ENCODE measurements at regions not wholly inside any gene's neighbourhood (a gene's known extent, or its start where the extent isn't known, plus 50 kb on each side); places are given as distances from the start of the nearest gene placed in this dataset.
"Not testable (repeated sequence)": the region's sequence is repeated elsewhere in the genome, so short reads cannot be mapped to it uniquely, and the experiment has no call there.

DNA sequence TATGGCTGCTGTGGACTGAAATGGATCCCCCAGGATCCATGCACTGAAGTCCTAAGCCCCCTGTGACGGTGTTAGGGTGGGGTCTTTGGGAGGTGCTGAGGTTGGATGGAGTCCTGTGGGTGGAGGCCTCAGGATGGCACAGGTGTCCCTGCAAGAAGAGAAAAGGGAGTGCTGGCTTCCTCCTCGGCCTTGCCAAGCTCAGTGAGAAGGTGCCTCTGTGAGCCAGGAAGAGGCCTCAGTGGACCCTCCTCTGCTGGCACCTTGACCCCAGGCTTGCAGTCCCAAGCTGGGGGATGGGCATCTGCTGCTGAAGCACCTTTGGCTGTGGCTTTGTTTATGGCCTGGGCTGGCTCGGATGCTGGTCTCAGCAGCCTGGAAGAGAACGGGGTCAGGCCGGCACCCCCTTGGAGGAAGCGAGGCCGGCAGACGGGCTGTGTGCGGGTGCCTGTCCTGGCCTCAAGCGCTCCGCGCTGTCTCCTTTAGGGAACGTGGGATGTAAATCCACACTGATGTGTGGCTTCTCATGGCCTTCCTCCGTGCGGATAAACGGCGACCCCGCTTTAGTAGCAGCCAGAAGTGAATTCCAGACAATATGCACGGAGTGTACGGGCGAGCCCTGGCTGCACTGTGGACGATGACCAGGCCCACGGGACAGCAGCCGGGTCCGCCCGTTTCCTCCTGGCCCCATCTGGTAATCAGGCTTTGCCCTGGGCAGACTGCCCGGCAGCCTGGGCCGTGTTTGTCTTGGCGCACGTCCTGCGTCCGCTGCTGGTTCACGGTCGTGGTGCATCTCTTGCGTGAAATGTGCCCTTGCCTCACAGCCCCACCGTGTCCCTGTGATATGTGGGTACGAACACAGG lies 182.6 kb downstream of the ERMARD start:
- no peak for FAIRE-seq
- no peak for DNase-seq (ENCODE audit: extremely low spot score, insufficient read length, low read depth)

DNA sequence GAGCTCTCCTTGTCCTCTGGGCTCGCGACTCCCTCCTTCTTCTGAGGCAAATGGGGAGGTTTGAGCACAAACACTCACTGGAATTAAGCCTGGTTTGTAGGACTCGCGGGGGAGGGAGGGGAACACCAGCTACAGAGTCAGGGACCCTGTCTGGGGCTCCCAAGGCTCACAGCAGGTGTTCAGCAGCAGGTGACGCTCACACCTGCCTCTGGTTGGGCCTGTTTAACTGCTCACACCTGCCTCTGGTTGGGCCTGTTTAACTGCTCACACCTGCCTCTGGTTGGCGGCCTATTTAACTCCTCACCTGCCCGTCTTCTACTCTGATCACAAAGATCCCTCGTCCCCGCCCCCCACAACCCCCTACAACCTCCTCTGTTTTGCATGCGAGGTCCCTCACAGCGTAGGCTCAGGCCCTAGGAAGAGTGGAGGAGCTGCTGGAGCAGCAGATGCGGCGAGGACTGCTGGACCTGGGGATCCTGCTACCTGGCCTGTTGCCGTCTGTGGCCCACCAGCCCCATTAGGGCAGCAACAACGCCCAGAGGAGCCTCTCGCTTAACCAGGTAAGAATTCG lies 181.9 kb downstream of the ERMARD start:
- no peak for DNase-seq (ENCODE audit: extremely low spot score, insufficient read length, low read depth)
- no peak for FAIRE-seq

DNA sequence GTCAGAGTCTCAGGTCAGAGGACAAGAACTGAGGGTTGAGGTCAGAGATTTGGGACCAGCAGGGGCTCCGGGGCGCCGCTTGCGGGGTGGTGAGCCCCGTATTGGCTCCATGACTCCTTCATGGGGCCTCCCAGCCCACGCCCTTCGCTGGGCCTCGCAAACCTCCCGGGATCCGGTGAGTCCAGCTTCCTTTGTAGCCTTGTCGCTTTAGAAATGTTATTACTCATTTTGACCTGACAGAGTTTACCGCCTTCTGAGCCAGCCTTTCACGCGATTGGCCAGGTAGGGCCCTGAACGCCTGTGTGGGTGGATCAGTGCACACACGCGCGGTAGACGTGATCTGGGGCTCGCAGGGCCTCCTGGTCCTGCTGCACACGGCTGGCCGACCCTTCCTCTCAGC lies 181.1 kb downstream of the ERMARD start:
- FAIRE-seq (no peak), DNase-seq (ENCODE audit: extremely low spot score, insufficient read length, low read depth) (no peak)

DNA sequence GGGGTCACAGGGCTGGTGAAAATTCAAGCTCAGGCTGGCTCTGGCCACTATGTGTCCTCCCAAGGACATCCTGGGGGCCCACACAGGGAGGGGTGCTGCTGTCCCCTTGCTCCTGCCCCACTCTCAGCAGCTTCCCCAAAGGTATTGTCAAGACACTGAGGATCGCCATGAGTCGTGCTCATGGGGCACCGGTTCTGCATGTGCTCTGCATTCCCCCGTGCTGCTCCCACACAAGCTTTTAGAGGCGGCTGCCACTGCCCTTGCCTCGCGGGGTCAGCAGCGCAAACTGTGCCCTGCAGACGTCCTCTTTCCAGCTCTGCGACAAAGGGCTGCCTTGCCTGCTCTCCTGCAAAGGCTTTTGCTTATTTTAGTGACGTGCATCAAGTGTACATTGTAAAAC lies 179.8 kb downstream of the ERMARD start:
- no peak for FAIRE-seq
- DNase-seq (ENCODE audit: extremely low spot score, insufficient read length, low read depth): no peak

DNA sequence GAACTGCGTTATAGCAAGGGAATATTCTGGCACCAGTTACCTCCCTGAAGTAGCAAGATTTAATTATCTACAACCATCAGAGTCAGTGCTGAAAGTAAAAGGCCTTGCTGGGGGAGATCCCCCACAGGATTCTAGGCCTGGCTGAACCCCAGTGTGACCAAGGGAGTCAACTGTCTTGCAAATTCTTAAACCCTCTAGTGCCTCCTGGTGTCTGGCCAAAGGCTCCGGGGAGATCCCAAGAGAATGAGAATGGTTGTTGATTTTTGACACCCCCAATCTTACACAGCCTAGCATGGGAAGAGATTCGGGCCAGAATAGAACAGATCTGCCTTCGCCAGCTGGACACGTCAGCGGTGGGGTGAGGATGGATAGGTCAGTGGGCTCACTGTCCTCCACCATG lies 179.4 kb downstream of the ERMARD start:
- DNase-seq (ENCODE audit: extremely low spot score, insufficient read length, low read depth) (no peak), FAIRE-seq (no peak)

DNA sequence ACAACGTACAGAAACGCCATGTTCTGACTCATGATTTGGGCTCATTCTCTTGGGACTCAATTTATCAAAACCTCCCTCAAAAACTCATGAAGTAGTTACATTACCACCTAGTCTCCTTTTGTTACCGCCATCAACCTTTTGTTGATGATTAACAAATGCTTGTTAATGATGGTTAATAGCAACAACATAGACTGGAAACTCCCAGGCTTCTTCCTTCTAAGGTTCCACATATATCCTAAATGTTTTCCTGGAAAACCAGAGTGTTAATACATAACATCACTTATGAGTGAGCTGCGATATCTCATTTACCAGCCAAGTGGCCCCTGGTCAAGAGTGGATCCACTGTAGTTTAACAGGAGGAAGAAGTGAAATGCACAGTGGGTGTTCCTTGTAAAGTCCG lies 176.3 kb downstream of the ERMARD start:
- FAIRE-seq: no peak
- no peak for DNase-seq (ENCODE audit: extremely low spot score, insufficient read length, low read depth)

DNA sequence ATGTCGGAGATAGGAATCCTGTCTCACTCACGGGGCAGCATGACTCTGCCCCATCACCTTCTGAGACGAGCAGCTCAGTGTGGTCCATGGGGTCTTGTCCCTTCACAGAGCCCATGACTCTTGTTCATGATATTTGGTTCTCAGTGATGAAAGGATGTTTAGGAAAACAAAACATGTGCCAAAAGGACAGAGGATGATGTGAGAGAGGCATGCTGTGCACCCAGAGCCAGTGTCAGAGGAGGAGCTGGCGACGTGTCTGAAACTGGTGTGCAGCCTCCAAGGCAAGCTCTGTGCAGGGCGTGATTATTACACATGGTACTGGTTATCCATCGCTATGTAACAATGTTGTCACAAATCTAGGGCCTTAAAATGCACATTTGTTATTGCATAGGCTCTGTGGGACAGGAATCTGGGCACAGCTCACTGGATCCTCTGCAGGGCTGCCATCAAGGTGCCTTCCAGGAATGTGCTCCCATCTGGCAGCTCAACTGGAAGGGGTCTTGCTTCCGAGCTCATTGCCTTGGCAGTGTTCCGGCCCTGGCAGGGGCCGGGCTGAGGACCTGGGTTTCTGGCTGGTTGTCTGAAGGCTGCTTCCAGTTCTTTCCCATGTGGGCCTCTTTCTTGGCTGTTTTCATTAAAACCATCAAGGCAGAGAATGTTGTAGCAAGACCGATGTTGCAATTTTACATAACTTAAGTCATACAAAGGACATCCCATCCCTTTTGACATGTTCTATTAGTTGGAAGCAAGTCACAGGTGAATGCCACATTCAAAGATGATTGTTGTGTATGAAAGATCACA lies 175.4 kb downstream of the ERMARD start:
- FAIRE-seq: no peak

DNA sequence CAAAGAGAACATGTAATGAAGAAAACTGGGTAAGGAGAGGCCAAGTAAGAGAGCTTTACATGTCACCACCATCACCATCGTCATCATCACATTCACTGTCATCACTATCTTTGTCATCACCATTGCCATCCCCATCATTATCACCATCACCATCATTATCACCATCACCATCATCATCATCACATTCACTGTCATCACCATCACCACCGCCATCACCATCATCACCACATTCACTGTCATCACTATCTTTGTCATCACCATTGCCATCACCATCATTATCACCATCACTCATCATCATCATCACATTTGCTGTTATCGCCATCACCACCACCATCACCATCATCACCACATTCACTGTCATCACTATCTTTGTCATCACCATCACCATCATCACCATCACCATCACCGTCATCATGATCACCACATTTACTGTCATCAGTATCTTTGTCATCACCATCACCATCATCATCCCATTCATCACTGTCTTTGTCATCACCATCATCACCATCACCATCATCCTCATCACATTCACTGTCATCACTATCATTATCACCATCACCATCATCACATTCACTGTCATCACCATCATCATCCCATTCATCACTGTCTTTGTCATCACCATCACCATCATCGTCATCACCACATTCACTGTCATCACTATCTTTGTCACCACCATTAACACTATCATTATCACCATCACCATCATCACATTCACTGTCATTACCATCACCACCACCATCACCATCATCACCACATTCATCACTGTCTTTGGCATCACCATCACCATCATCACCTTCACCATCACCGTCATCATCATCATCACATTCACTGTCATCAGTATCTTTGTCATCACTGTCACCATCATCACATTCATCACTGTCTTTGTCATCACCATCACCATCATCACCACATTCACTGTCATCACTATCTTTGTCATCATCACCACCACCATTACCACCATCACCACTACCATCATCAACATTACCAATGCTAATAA lies 172.3 kb downstream of the ERMARD start:
- DNase-seq (ENCODE audit: extremely low spot score, insufficient read length, low read depth): no peak
- FAIRE-seq: no peak

More for the DNA sequence above, 175.4 kb downstream of the ERMARD start:
- no peak for DNase-seq (ENCODE audit: extremely low spot score, insufficient read length, low read depth)

DNA sequence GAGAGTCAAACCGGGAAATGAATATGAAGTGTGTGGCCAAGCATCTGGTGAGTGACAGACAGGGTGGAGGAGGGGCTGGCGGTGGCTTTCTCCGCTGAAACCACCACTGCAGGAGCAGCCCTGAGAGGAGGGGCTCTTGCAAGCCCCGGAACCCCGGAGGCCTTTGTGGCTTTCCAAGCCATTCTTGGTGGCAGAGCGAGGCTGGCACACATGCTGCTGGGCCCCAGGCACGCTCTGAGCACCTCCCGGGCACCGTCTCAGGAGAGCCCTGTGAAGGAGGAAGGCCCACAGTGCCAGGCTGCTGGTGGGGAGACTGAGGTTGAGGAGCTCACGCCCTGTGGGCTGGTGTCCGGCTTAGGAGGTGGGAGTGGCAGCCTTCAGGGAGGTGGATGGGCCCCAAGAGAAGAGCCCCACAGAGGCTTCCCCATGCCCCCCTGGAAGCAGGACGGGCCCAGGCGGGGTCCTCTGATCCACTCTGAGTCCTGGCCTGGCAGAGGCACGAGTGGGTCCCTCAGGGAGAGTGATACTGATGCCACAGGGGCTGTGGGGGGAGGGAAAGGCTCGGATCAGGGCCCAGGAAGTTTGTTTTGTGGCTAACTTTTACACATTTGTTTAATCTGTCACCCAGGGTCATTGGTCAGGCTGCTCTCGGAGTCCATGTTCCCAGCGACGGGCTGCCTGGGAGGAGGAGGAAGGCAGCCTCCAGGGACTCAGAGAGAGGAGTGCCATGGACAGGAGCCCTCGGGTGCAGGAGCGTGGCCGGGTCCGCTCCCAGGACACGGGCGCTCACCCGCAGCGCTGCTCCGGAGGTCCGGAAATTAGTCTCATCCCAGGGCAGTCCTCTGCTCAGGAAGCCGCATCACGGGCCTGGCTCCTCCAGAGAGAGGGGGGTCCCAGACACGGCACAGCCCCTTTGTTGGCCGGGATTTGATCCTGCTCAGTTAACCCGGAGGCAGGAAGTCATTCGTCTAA lies 170.7 kb downstream of the ERMARD start:
- no peak for DNase-seq (ENCODE audit: extremely low spot score, insufficient read length, low read depth)
- FAIRE-seq: no peak

DNA sequence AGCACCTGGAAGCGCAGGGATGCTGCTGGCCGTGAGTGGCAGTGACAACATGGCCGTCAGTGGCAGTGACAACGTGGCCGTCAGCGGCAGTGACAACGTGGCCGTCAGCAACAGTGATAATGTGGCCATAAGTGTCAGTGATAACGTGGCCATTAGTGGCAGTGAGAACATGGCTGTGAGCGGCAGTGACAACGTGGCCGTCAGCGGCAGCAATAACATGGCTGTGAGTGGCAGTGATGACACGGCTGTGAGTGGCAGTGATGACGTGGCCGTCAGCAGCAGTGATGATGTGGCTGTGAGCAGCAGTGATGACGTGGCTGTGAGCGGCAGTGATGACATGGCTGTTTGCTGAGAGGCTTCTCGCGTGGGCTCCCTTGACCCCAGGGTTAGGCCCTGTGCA lies 169.8 kb downstream of the ERMARD start:
- no peak for DNase-seq (ENCODE audit: extremely low spot score, insufficient read length, low read depth)
- FAIRE-seq: no peak

DNA sequence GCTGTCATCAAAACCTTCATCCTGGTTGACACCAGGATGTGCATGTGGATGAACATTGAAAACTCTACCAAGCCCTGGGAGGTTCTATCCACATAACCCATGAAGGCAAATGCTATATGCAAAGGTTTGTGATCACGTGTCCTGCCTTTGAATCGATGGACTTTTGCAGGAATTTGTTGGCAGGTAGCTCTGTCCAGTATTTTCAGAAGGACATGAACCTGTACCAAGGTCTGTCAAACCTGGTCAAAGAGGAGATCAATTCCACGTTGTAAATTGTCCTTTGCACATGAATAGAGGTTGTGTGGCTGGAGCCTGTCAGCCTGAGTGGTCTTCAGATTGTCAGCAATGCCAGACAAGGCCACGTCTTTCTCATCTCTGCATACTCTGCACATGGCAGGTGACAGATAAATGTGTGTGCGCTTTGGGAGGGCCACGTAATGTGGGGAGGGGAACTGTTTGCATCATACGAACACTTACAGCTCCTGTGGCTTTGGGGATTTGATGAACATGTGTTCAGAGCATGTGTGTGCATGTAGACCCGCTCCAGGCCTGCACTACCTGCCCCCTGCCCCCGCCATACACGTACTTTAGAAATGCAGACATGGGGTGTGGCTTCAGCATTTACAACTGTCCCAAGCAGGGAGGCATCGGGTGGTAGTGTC lies 169.1 kb downstream of the ERMARD start:
- no peak for DNase-seq (ENCODE audit: extremely low spot score, insufficient read length, low read depth)
- FAIRE-seq: no peak

DNA sequence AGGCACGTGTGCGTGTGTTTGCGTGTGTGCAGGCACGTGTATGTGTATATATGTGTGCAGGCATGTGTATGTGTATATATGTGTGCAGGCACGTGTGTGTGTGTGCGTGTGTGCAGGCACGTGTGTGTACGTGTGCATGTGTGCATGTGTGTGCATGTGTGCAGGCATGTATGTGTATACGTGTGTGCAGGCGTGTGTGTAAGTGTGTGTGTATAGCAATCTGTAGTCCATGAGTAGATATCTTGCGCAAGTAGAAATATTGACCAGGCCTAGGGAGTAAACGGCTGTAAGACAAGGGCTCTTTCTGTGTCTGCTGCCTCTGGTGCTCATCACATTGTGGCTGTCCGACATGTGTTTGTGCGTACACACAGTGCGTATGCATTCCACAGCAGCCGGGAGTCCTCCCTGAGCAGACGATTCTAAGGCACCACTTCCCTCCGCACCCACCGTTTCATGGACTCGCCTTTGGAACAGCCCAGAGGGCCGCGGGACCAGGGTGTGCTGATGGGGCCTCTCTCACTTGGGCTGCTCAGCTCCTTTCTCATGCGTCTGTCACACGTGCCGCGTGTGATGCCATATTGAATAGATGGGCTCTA lies 167.6 kb downstream of the ERMARD start:
- no peak for FAIRE-seq

DNA sequence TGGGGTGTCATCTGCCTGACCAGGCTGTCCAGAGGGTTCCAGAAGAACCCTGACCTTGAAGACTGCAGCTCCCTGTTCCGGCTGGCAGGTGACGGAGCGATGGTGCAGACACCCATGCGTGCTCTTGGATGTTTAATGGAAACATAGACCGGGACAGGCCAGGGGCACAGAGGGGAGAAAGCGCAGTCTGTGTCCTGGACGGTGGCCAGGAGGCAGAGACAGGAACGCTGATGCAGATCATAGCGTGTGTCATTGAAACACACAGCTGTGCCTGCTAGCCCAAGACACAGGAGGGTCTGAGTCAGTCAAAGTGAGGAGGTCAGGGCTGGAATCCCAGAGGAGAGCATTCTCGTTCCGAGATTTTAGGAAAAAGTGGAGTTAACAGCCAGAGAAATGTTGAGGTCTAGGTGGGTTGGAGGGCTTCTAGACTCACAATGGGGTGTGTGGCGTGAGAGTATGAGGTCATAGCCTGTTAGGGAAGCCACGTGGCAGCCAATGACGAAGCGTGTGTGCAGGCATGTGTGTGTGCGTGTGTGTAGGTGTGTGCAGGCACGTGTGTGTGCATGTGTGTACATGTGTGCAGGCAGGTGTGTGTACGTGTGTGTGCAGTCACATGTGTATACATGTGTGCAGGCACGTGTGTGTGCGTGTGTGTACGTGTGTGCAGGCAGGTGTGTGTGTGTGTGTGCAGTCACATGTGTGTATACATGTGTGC lies 167.0 kb downstream of the ERMARD start:
- FAIRE-seq: no peak

More for the DNA sequence above, 167.6 kb downstream of the ERMARD start:
- DNase-seq (ENCODE audit: extremely low spot score, insufficient read length, low read depth): no peak

DNA sequence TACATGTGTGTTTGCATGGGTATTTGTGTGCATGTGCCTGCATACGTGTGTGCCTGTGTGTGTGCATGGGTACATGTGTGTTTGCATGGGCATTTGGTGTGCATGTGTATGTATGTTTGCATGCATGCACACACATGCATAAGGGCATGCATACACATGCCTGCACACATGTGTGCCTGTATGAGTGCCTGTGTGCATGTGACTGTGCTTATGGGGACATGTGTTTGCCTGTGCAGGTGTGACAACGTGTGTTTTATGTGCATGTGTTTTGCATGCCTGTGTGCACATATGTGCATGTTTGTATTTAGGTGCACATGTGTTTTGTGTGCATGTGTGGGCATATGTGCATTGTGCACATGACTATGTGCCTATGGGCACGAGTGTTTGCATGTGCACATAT lies 165.7 kb downstream of the ERMARD start:
- FAIRE-seq (no peak), DNase-seq (ENCODE audit: extremely low spot score, insufficient read length, low read depth) (no peak)

More for the DNA sequence above, 167.0 kb downstream of the ERMARD start:
- no peak for DNase-seq (ENCODE audit: extremely low spot score, insufficient read length, low read depth)

DNA sequence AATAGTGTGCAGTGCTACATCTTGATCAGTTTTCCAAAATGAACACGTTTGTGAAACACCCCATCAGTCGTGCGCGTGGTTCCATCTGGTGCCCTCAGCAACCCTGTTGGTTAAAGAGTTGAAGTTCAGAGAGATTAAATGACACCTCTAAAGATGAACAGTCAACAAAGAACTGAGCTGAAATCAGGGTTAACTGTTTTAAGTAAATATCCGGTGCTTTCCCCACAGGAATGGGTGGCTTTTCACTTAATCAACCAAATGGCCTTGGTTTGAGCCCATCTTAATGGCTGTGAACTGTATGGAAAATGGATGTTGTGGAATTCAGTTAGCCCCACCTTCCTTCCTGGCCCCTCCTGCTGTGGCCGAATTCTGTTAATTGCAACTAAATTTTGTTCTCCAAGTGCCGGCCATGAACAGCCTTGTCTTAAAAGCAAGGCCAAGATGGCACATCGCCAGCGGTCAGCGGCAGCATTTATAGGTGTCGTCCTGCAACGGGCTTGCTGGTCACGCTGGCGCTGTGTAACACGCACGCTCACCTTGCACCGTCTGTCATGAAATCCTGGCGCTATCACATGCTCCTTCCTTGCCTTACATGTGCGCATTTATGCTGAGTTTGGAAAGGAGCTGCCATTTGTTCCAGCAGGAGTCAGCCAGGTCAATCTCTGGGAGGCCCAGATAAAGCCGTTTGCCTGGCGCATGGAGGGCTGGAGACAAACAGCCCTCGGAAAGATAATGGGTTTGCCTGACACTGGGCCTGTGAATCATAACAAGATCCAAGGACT lies 164.5 kb downstream of the ERMARD start:
- FAIRE-seq (no peak), DNase-seq (ENCODE audit: extremely low spot score, insufficient read length, low read depth) (no peak)

DNA sequence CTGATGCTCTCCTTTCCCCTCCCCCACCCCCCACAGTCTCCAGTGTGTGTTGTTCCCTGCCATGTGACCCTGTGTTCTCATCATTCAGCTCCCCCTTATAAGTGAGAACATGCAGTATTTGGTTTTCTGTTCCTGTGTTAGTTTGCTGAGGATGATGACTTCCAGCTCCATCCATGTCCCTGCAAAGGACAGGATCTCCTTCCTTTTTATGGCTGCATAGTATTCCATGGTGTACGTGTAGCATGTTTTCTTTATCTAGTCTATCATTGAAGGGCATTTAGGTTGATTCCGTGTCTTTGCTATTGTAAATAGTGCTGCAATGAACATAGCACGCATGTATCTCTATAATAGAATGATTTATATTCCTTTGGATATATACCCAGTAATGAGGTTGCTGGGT lies 162.3 kb downstream of the ERMARD start:
- FAIRE-seq; DNase-seq (ENCODE audit: extremely low spot score, insufficient read length, low read depth): not testable (repeated sequence)
